HepG2 (cell line): ENCODE measurements at regions not wholly inside any gene's neighbourhood (a gene's known extent, or its start where the extent isn't known, plus 50 kb on each side); places are given as distances from the start of the nearest gene placed in this dataset.

ENCODE experiments used
- BHLHE40 ChIP-seq: IDR thresholded peaks from 2 replicates; pipeline ENCODE4 v1.6.1; 2011; ENCODE audit warnings: low read length, improper control_type of control experiment
- FOXJ3 ChIP-seq: sonication (generic); formaldehyde crosslinking; IDR thresholded peaks from 2 replicates; pipeline ENCODE4 v1.4.0; 2020; ENCODE audit warnings: missing genetic modification reagents, mild to moderate bottlenecking, borderline replicate concordance
- JUNB ChIP-seq: sonication (generic); formaldehyde crosslinking; IDR thresholded peaks from 2 replicates; pipeline ENCODE4 v1.8.0; 2022; ENCODE audit warnings: missing genetic modification reagents, mild to moderate bottlenecking, borderline replicate concordance
- MAFF ChIP-seq: IDR thresholded peaks from 2 replicates; pipeline ENCODE4 v1.6.1; 2011; ENCODE audit warnings: low read depth, low read length, improper control_type of control experiment
- MAFG ChIP-seq: sonication (generic); formaldehyde crosslinking; IDR thresholded peaks from 2 replicates; pipeline ENCODE4 v1.5.1; 2020; ENCODE audit warnings: mild to moderate bottlenecking, missing genetic modification reagents
- MZF1 ChIP-seq: sonication (generic); formaldehyde crosslinking; IDR thresholded peaks from 2 replicates; pipeline ENCODE4 v1.8.1; 2023; ENCODE audit warnings: mild to moderate bottlenecking, missing genetic modification reagents, borderline replicate concordance
- NFKBIZ ChIP-seq: IDR thresholded peaks from 2 replicates; pipeline ENCODE4 v1.6.1; 2018; ENCODE audit warnings: missing genetic modification reagents, missing compliant biosample characterization
- SALL2 ChIP-seq: sonication (generic); formaldehyde crosslinking; IDR thresholded peaks from 2 replicates; pipeline ENCODE4 v1.8.1; 2023; ENCODE audit warnings: mild to moderate bottlenecking, missing genetic modification reagents, inconsistent platforms
- TAF15 ChIP-seq: fragments of 200-400 bp; formaldehyde crosslinking; IDR thresholded peaks from one replicate; pipeline ENCODE4 v1.6.1; 2018; ENCODE audit warnings: mild to moderate bottlenecking, low read depth, low read length; ENCODE audit not compliant: poor library complexity, severe bottlenecking
- ZNF274 ChIP-seq: sonication (generic); formaldehyde crosslinking; IDR thresholded peaks from 2 replicates; pipeline ENCODE4 v1.5.1; 2020; ENCODE audit warnings: mild to moderate bottlenecking, missing genetic modification reagents
- ZNF431 ChIP-seq: sonication (generic); formaldehyde crosslinking; IDR thresholded peaks from 2 replicates; pipeline ENCODE4 v1.9.0; 2022; ENCODE audit warnings: missing genetic modification reagents, low read depth, mild to moderate bottlenecking, borderline replicate concordance
- ZNF567 ChIP-seq: sonication (generic); formaldehyde crosslinking; IDR thresholded peaks from 2 replicates; pipeline ENCODE4 v1.8.1; 2023; ENCODE audit warnings: mild to moderate bottlenecking, missing genetic modification reagents, borderline replicate concordance
- ZNF776 ChIP-seq: sonication (generic); formaldehyde crosslinking; IDR thresholded peaks from 2 replicates; pipeline ENCODE4 v1.4.0; 2020; ENCODE audit warnings: mild to moderate bottlenecking, missing genetic modification reagents
- TF ChIP-seq, protein P1 (sequence below): sonication (generic); formaldehyde crosslinking; IDR thresholded peaks from 2 replicates; pipeline ENCODE4 v1.5.0; 2020; ENCODE audit warnings: mild to moderate bottlenecking, missing genetic modification reagents, moderate library complexity

DNA sequence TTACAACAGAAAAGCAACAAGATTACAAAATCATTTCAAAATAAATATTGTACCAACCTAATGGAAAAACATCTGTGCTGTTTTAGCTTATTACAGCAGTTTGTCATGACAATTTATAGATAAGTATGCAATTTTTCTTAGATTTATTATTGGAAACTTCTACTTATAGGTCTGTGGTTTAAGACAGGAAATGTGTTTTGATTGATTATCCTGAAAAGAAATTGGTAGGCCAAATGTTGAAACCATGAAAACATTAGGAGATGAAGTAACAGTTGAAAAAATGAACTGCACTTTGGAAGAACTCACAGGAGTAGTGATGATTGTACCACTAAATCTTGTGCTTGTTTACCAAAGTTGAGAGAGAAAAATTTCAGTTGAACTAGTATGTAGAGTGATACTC, 162.2 kb upstream of the GIMD1 start:
- TF ChIP-seq ZNF274 (CRISPR knock-in tag) (no peak), MAFF (no peak), MZF1 (CRISPR knock-in tag) (no peak), NFKBIZ (CRISPR knock-in tag) (no peak), BHLHE40 (no peak), FOXJ3 (CRISPR knock-in tag) (no peak), ZNF567 (no peak), MAFG (no peak), ZNF431 (CRISPR knock-in tag) (no peak), TAF15 (no peak), SALL2 (CRISPR knock-in tag) (no peak), JUNB (no peak), ZNF776 (CRISPR knock-in tag) (no peak)
- TF ChIP-seq, protein P1, sequence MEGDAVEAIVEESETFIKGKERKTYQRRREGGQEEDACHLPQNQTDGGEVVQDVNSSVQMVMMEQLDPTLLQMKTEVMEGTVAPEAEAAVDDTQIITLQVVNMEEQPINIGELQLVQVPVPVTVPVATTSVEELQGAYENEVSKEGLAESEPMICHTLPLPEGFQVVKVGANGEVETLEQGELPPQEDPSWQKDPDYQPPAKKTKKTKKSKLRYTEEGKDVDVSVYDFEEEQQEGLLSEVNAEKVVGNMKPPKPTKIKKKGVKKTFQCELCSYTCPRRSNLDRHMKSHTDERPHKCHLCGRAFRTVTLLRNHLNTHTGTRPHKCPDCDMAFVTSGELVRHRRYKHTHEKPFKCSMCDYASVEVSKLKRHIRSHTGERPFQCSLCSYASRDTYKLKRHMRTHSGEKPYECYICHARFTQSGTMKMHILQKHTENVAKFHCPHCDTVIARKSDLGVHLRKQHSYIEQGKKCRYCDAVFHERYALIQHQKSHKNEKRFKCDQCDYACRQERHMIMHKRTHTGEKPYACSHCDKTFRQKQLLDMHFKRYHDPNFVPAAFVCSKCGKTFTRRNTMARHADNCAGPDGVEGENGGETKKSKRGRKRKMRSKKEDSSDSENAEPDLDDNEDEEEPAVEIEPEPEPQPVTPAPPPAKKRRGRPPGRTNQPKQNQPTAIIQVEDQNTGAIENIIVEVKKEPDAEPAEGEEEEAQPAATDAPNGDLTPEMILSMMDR, result no peak
